ENCODE measurements at regions not wholly inside any gene's neighbourhood (a gene's known extent, or its start where the extent isn't known, plus 50 kb on each side); places are given as distances from the start of the nearest gene placed in this dataset.

DNA sequence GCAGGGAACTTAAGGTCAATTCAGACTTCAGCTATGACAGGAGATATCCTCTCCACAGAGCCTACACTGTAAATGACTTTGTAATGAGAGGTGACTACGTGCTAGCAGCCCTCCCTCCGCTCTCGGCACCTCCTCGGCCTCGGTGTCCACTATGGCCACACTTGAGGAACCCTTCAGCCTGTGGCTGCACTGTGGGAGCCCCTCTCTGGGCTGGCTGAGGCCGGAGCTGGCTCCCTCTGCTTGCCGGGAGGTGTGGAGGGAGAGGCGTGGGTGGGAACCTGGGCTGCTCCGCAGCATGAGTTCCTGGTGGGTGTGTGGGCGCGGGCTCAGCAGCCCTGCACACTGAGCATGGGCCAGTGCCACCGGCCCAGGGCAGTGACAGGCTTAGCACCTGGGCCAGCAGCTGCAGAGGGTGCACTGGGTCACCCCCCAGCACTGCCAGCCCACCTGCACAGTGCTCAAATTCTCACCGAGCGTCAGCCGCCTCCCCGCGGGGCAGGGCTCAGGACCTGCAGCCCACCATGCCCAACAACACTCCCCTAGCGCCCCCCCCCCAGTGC lies 137.6 kb upstream of the SPACA7 start:
- TF ChIP-seq, protein P1, sequence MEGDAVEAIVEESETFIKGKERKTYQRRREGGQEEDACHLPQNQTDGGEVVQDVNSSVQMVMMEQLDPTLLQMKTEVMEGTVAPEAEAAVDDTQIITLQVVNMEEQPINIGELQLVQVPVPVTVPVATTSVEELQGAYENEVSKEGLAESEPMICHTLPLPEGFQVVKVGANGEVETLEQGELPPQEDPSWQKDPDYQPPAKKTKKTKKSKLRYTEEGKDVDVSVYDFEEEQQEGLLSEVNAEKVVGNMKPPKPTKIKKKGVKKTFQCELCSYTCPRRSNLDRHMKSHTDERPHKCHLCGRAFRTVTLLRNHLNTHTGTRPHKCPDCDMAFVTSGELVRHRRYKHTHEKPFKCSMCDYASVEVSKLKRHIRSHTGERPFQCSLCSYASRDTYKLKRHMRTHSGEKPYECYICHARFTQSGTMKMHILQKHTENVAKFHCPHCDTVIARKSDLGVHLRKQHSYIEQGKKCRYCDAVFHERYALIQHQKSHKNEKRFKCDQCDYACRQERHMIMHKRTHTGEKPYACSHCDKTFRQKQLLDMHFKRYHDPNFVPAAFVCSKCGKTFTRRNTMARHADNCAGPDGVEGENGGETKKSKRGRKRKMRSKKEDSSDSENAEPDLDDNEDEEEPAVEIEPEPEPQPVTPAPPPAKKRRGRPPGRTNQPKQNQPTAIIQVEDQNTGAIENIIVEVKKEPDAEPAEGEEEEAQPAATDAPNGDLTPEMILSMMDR (IDR thresholded peaks at IDR 0.05), result no peak
- TF ChIP-seq POLR2AphosphoS5 (IDR thresholded peaks at IDR 0.05) (no peak), EP300 (IDR thresholded peaks at IDR 0.05) (no peak), POLR2A (IDR thresholded peaks at IDR 0.05; ENCODE audit: low read depth) (no peak)

Data from esophagus muscularis mucosa (tissue), 4 donors.